ENCODE measurements at regions not wholly inside any gene's neighbourhood (a gene's known extent, or its start where the extent isn't known, plus 50 kb on each side); places are given as distances from the start of the nearest gene placed in this dataset.

- Histone ChIP-seq H3K4me1 (ENCODE audit: control insufficient read depth, insufficient read depth, low read length) (no peaks in the 10 kb centered on the region; the same call in 1 of the 2 replicates), H3K9me3 (replicated peaks; ENCODE audit: control insufficient read depth, insufficient read depth, low read length) (no peaks in the 10 kb centered on the region), H3K36me3 (ENCODE audit: control insufficient read depth in 2 of 2, insufficient read depth in 2 of 2, low read length in 1 of 2) (no peaks in the 10 kb centered on the region), H2AFZ (ENCODE audit: control insufficient read depth, low read depth, low read length) (no peak overlapping the region), H3K27ac (ENCODE audit: control insufficient read depth, insufficient read depth) (no peak overlapping the region), H3K4me2 (ENCODE audit: control insufficient read depth, insufficient read depth) (no peak overlapping the region), H3K4me3 (no peak overlapping the region), H4K20me1 (ENCODE audit: control insufficient read depth, insufficient read depth) (no peaks in the 10 kb centered on the region), H3K9ac (ENCODE audit: control insufficient read depth, insufficient read depth, low read length) (no peak overlapping the region), H3K27me3 (replicated peaks in 1 of 2; ENCODE audit: control insufficient read depth in 2 of 2, insufficient read depth in 2 of 2, low read length in 1 of 2) (no peaks in the 10 kb centered on the region), H3K79me2 (ENCODE audit: control insufficient read depth, insufficient read depth, low read length) (no peaks in the 10 kb centered on the region)
- ChIA-PET CTCF (interaction anchor here (0.6 to 6.0 kb wide), 3 partner anchors 100 to 229 kb away, joined by 3 to 73 read pairs (median 11); no protein-coding TSS in a partner anchor), RAD21 (ENCODE audit: unreplicated experiment) (interaction anchor here (0.5 to 4.8 kb wide), 2 partner anchors 221 to 251 kb away, joined by 3 to 58 read pairs; no protein-coding TSS in a partner anchor), SMC1A (ENCODE audit: uncharacterized antibody, unreplicated experiment) (interaction anchor here (2.6 to 3.5 kb wide), 2 partner anchors 101 to 221 kb away, joined by 12 to 37 read pairs; no protein-coding TSS in a partner anchor), POLR2A (no interaction called here)
- 33% methylated on average over 20 of the region's 22 CpGs for WGBS (ENCODE audit: insufficient coverage, insufficient replicate concordance, low lambda C conversion rate, missing lambda C conversion rate)
- no TSS peak for BruUV-seq (replicated peaks)
- FAIRE-seq = no peak
- in situ Hi-C loops (cut with MboI) = no loop called here
- intact Hi-C loops (cut with micrococcal nuclease; ENCODE audit: unreplicated experiment) = loop anchor here (10.0 kb wide), 1 partner anchor 223 kb away; no protein-coding TSS in a partner anchor
- TF ChIP-seq CREB1 (IDR thresholded peaks at IDR 0.05; ENCODE audit: low read depth) (no peak), TCF3 (IDR thresholded peaks at IDR 0.05; ENCODE audit: borderline replicate concordance, insufficient read depth, low read depth, low read length) (no peak), SP1 (IDR thresholded peaks at IDR 0.05; ENCODE audit: low read depth, low read length) (no peak)
- TF ChIP-seq, protein P1, sequence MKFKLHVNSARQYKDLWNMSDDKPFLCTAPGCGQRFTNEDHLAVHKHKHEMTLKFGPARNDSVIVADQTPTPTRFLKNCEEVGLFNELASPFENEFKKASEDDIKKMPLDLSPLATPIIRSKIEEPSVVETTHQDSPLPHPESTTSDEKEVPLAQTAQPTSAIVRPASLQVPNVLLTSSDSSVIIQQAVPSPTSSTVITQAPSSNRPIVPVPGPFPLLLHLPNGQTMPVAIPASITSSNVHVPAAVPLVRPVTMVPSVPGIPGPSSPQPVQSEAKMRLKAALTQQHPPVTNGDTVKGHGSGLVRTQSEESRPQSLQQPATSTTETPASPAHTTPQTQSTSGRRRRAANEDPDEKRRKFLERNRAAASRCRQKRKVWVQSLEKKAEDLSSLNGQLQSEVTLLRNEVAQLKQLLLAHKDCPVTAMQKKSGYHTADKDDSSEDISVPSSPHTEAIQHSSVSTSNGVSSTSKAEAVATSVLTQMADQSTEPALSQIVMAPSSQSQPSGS (IDR thresholded peaks at IDR 0.05; ENCODE audit: low read length) = no peak
- ATAC-seq = no peak
- DNase-seq (ENCODE audit: low read depth, low spot score) = no peak
Measured at GRCh38 chr3:13231781-13232666, 158.8 kb upstream of the IQSEC1 start.
